ENCODE measurements at regions not wholly inside any gene's neighbourhood (a gene's known extent, or its start where the extent isn't known, plus 50 kb on each side); places are given as distances from the start of the nearest gene placed in this dataset.

GRCh38 chr14:98945611-98946570, 326.1 kb downstream of the BCL11B start:
- no peak for TF ChIP-seq CTCF (conservative IDR thresholded peaks at IDR 0.05)
- peak overlapping the region; percentile 5; the same call in 1 of the 2 replicates for H3K27ac ChIP-seq

- H3K27ac ChIP-seq = no peak overlapping the region
- TF ChIP-seq CTCF (conservative IDR thresholded peaks at IDR 0.05) = no peak
Observed at GRCh38 chr14:98946940-98947339, 325.1 kb downstream of the BCL11B start.

GRCh38 chr14:98947911-98948595, 323.9 kb downstream of the BCL11B start:
- TF ChIP-seq CTCF (conservative IDR thresholded peaks at IDR 0.05) = no peak
- no peak overlapping the region for H3K27ac ChIP-seq

GRCh38 chr14:98949051-98949450, 322.9 kb downstream of the BCL11B start:
- H3K27ac ChIP-seq = no peak overlapping the region
- no peak for TF ChIP-seq CTCF (conservative IDR thresholded peaks at IDR 0.05)

- H3K27ac ChIP-seq = no peak overlapping the region
- TF ChIP-seq CTCF (conservative IDR thresholded peaks at IDR 0.05) = no peak
Observed at GRCh38 chr14:98949481-98950135, 322.4 kb downstream of the BCL11B start.

- H3K27ac ChIP-seq = no peak overlapping the region
- TF ChIP-seq CTCF (conservative IDR thresholded peaks at IDR 0.05) = no peak
Observed at GRCh38 chr14:98950353-98950895, 321.6 kb downstream of the BCL11B start.

- TF ChIP-seq CTCF (conservative IDR thresholded peaks at IDR 0.05) = no peak
- no peak overlapping the region for H3K27ac ChIP-seq
Observed at GRCh38 chr14:98951031-98951430, 321.0 kb downstream of the BCL11B start.
